Fibroblast of lung (primary cell): ENCODE measurements at regions not wholly inside any gene's neighbourhood (a gene's known extent, or its start where the extent isn't known, plus 50 kb on each side); places are given as distances from the start of the nearest gene placed in this dataset.
A peak's percentile ranks its signal among the peaks of the same experiment; 100 is the strongest.

Experiments used
- DNase-seq, 2 donors: peaks; one replicate each; pipeline versions ENCODE4 v3.0.0 to v3.0.0-alpha.2; 2010; ENCODE audit warnings: low read depth in 2 of 2
- H2AFZ ChIP-seq: 2 replicates; pipeline ENCODE4 v1.5.1; 2012; ENCODE audit warnings: low read length, control low read depth, inconsistent platforms
- H3K27ac ChIP-seq: 2 replicates; pipeline ENCODE4 v1.5.1; 2011; ENCODE audit warnings: low read length, control low read depth; ENCODE audit not compliant: insufficient read depth
- H3K27me3 ChIP-seq: 2 replicates; pipeline ENCODE4 v1.5.1; 2011; ENCODE audit warnings: mild to moderate bottlenecking, low read length; ENCODE audit not compliant: control insufficient read depth, insufficient read depth
- H3K36me3 ChIP-seq: 2 replicates; pipeline ENCODE4 v1.5.1; 2011; ENCODE audit warnings: low read length; ENCODE audit not compliant: control insufficient read depth, insufficient read depth
- H3K4me1 ChIP-seq: 2 replicates; pipeline ENCODE4 v1.5.1; 2011; ENCODE audit warnings: low read length; ENCODE audit not compliant: control insufficient read depth, insufficient read depth; ENCODE audit errors: extremely low read depth
- H3K4me2 ChIP-seq: 2 replicates; pipeline ENCODE4 v1.5.1; 2011; ENCODE audit warnings: low read length, control low read depth; ENCODE audit not compliant: insufficient read depth; ENCODE audit errors: extremely low read depth
- H3K4me3 ChIP-seq, 4 experiments: fragments of 200-600 bp in 1 of 4; sonication (generic) in 1 of 4; replicated peaks in 1 of 4; 2 replicates each; pipeline ENCODE4 v1.5.1; 2011 to 2016; ENCODE audit warnings: low read length in 4 of 4, low read depth in 3 of 4, mild to moderate bottlenecking in 3 of 4, control low read depth in 2 of 4, inconsistent platforms in 1 of 4, mixed read lengths in 1 of 4; ENCODE audit not compliant: insufficient read depth in 1 of 4; ENCODE audit errors: control extremely low read depth in 1 of 4
- H3K79me2 ChIP-seq: 2 replicates; pipeline ENCODE4 v1.5.1; 2012; ENCODE audit warnings: mild to moderate bottlenecking, low read length, inconsistent platforms; ENCODE audit not compliant: control insufficient read depth, insufficient read depth
- H3K9ac ChIP-seq: 2 replicates; pipeline ENCODE4 v1.5.1; 2011; ENCODE audit warnings: mild to moderate bottlenecking, low read length, control low read depth; ENCODE audit not compliant: insufficient read depth
- H3K9me3 ChIP-seq: 2 replicates; pipeline ENCODE4 v1.5.1; 2012; ENCODE audit warnings: low read depth, low read length; ENCODE audit not compliant: control insufficient read depth, insufficient read depth
- H4K20me1 ChIP-seq: 2 replicates; pipeline ENCODE4 v1.5.1; 2011; ENCODE audit warnings: low read length; ENCODE audit not compliant: control insufficient read depth, insufficient read depth; ENCODE audit errors: extremely low read depth
- EZH2 ChIP-seq: IDR thresholded peaks from 2 replicates; pipeline ENCODE4 v1.5.1; 2012; ENCODE audit warnings: low read length, control low read depth, mild to moderate bottlenecking; ENCODE audit errors: missing control alignments
- TF ChIP-seq, protein P1 (sequence below), 2 donors: IDR thresholded peaks in 1 of 2; conservative IDR thresholded peaks in 1 of 2; 1 replicate in 1 of 2; 2 replicates in 1 of 2; pipeline ENCODE4 v1.5.1; 2011 to 2012; ENCODE audit warnings: low read length in 2 of 2, control low read depth in 1 of 2, inconsistent platforms in 1 of 2, low read depth in 1 of 2, mild to moderate bottlenecking in 1 of 2

DNA sequence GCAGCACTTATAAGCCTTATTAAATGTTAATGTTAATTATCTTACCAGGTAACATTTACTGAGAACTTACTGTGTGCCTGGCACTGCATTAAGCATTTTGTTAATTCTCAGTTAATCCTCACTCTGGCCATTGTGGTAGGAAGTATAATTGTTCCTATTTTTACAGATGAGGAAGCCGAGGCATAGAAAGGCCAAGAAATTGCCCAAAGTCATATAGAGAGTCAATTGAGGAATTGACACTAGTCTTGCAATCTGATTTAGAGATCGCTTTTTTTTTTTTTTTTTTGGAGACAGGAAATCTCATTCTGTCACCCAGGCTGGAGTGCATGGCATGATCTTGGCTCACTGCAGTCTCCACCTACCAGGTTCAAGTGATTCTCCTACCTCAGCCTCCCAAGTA lies 132.6 kb upstream of the PROK2 start:
- Histone ChIP-seq H3K36me3 (no peaks in the 10 kb centered on the region), H3K4me3 (no peak overlapping the region), H3K9ac (no peak overlapping the region), H3K9me3 (no peaks in the 10 kb centered on the region), H3K4me1 (no peaks in the 10 kb centered on the region), H3K27me3 (no peaks in the 10 kb centered on the region), H2AFZ (no peak overlapping the region), H3K79me2 (no peaks in the 10 kb centered on the region), H3K4me2 (no peak overlapping the region), H3K27ac (no peak overlapping the region), H4K20me1 (no peaks in the 10 kb centered on the region)
- DNase-seq, result no peak
- no peak for TF ChIP-seq EZH2
- TF ChIP-seq, protein P1, sequence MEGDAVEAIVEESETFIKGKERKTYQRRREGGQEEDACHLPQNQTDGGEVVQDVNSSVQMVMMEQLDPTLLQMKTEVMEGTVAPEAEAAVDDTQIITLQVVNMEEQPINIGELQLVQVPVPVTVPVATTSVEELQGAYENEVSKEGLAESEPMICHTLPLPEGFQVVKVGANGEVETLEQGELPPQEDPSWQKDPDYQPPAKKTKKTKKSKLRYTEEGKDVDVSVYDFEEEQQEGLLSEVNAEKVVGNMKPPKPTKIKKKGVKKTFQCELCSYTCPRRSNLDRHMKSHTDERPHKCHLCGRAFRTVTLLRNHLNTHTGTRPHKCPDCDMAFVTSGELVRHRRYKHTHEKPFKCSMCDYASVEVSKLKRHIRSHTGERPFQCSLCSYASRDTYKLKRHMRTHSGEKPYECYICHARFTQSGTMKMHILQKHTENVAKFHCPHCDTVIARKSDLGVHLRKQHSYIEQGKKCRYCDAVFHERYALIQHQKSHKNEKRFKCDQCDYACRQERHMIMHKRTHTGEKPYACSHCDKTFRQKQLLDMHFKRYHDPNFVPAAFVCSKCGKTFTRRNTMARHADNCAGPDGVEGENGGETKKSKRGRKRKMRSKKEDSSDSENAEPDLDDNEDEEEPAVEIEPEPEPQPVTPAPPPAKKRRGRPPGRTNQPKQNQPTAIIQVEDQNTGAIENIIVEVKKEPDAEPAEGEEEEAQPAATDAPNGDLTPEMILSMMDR (conservative IDR thresholded peaks at IDR 0.05 in 1 of 2, IDR thresholded peaks at IDR 0.05 in 1 of 2; ENCODE audit: low read depth in 1 of 2, low read length in 2 of 2), result no peak

DNA sequence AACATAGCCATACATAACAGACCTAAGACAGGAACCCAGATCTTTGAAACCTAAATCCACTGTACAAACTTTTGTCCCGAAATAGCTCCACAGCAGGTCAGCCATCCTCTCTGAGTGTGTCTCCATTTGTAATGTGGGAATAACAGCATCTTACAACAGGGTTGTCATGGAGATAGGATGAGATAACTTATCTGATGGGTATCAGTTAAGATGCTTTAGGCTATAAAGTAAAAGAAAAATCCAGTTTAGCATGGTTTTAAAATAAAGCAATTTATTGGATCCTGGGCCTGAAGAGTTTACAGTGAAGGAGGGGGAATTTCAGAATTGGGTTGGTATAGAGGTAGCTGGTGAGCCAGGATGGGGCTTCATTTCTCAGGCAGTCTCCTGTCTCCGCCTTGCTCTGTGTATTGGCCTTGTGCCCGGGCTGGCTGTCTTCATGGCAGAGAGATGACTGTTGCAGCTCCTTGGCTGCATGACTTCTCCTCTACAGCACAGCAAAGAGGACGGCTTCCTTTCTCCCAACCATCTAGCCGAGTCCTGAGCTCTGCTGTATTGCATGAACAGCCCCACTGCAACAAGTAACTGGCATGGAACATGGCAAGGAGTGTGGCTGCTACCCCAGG lies 131.9 kb upstream of the PROK2 start:
- Histone ChIP-seq H3K27ac (no peak overlapping the region), H3K27me3 (no peaks in the 10 kb centered on the region), H3K4me1 (no peaks in the 10 kb centered on the region), H3K79me2 (no peaks in the 10 kb centered on the region), H4K20me1 (no peaks in the 10 kb centered on the region), H3K9ac (no peak overlapping the region), H3K4me2 (no peak overlapping the region), H3K9me3 (no peaks in the 10 kb centered on the region), H3K36me3 (no peaks in the 10 kb centered on the region), H2AFZ (no peak overlapping the region), H3K4me3 (no peak overlapping the region)
- no peak for TF ChIP-seq EZH2
- TF ChIP-seq, protein P1 (conservative IDR thresholded peaks at IDR 0.05 in 1 of 2, IDR thresholded peaks at IDR 0.05 in 1 of 2; ENCODE audit: low read depth in 1 of 2, low read length in 2 of 2), result no peak
- peak; percentile 10 to 36 for DNase-seq

DNA sequence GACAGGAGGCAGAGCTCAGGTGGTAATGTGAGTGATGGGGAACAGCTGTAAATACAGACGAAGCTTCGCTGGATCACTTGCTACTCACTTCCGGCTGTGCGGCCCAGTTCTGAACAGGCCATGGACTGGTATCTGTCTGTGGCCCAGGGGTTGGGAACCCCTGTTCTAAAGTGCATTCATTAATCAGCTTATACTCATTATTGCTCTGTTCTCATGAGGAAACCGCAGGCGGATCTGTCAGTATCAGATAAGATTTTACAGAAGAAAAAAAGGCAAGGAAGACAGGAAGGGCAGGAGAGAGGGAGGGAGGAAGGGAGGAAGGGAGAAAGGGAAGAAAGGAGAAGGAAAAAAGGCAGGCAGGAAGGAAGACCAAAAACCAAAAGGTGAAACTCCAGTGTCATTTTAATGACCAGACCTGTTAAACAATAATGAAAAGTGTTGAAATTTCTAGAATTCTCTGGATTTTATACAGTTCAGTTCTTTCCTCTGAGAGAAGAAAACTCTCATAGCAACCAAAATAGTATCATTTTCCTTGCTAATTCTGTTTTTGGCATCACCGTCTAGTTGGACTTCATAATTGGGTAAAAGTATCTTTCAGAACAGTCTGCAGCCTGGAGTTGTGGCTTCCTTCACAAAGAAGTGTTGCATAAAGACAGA lies 128.0 kb upstream of the PROK2 start:
- TF ChIP-seq EZH2, result no peak
- TF ChIP-seq, protein P1 (conservative IDR thresholded peaks at IDR 0.05 in 1 of 2, IDR thresholded peaks at IDR 0.05 in 1 of 2; ENCODE audit: low read depth in 1 of 2, low read length in 2 of 2), result no peak
- Histone ChIP-seq H3K36me3 (no peaks in the 10 kb centered on the region), H3K79me2 (no peaks in the 10 kb centered on the region), H3K9me3 (no peaks in the 10 kb centered on the region), H3K4me1 (no peaks in the 10 kb centered on the region), H3K4me3 (no peak overlapping the region), H3K9ac (no peak overlapping the region), H3K27ac (no peak overlapping the region), H4K20me1 (no peaks in the 10 kb centered on the region), H3K27me3 (peaks cover 3% of the 10 kb centered on the region), H3K4me2 (no peak overlapping the region), H2AFZ (no peak overlapping the region)
- no peak for DNase-seq
